M059J (cell line): ENCODE measurements at regions not wholly inside any gene's neighbourhood (a gene's known extent, or its start where the extent isn't known, plus 50 kb on each side); places are given as distances from the start of the nearest gene placed in this dataset.

Source experiments
- DNase-seq: peaks from one replicate; pipeline ENCODE4 v3.0.0-alpha.2; 2012; ENCODE audit warnings: low read depth

DNA sequence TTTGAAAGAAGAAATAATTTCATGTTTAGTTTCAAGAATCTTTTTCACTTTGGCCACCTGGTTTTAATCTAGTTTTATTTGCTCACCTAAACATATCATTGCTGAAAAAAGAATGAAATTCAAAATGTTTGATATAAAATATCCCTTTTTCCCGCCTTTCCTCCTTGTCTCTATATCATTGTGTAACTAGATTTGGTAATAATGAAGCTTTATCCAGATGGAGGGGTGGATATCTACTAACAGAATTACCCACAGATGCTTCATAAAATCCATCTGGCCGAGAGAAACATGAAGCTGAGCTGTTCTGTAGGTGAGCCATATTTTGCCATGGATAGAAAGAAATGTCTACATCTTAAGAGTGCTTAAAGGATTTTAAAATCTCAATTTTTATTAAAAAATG, 214.7 kb downstream of the ICE1 start:
- no peak for DNase-seq

DNA sequence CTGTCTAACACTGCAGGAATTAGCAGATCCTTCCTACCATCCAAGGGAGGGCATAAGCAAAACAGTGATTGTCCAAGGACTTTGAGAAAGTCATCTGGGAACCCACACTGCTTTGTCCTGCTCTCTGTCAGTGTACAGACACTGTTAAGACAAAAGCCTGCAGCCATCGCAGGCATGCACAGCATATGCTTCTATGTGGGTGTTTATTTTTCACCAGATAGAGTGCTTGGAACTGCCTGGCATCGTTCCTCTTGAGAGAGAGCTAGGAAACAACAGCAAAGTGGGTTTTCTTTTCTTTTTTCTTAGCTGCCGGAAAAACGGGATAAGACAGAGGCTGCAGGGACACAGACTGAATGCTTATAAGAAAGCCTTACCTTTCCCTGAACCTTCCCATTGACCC, 212.3 kb downstream of the ICE1 start:
- no peak for DNase-seq

DNA sequence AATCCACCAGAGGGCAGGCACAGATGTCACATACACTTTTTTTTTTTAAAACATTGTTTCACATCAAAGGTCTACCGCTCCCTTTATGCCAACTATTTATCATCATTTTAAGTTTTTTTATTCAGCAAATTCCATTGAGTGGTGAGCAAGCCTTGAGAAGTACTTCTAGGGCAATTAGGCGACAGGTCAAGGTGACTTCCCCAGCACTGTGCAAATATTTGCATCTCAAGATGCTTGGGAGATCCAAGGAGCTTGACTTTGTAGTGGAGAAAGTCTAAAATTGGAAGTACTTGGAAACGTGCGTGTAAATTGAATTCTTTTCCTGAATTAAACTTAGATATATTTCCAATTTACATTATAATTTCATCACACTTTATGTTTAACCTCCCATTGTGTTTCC, 211.1 kb downstream of the ICE1 start:
- no peak for DNase-seq

GRCh38 chr5:5632678-5633077, 210.2 kb downstream of the ICE1 start:
- no peak for DNase-seq

DNA sequence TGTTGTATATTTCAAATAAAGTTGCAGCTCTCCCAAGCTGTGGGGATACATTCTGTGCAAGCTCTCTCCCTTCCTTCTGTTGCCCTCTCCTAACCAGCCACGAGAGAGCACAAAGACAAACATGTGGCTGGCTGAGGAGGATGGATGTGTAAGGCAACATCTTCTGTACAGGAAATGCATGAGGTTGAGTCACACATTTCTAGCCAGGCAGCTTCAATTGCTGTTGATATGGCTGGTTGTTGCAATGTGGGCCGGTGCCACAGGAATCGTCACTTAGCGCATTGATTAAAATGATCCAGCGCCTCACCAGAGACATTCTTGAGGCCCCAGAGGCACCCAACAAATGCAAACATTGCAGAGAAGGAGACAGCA, 207.1 kb downstream of the ICE1 start:
- no peak for DNase-seq

GRCh38 chr5:5628866-5629606, 206.6 kb downstream of the ICE1 start:
- DNase-seq, result no peak

DNA sequence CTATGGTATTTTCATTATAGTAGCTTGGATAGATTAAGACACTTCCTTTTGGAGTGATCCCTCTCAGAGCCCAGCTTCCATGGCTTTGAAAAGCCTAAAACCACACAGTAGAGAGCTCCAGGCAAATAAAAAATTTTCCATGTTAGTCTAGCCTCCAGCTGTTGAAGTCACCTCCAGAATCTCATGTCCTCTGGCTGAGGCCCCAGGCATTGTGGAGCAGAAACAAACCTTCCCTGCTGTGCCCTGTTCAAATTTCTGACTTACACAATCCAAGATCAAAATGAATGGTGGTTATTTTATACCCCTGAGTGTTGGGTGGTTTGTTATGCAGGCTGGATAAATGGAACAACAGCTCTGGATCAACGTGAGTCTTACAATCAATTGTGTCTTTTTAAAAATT, 203.9 kb downstream of the ICE1 start:
- no peak for DNase-seq

DNA sequence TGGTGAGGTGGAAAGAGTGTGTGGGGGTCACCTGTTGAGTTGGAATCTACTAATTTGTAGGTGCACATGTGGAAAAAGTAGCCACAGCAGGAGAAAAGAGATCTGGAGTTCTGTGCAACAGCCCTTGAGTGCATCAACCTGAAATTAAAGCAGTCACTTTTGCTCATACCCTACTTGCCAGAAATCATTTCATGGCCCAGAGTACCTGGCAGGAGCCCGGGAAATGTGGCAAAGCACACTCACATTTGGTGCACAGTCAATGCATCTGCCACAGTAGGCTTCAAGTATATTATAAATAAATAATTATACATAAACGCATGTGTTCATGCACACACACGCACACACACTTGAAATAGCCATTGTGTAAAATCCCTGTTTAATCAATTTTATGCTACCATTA, 203.0 kb downstream of the ICE1 start:
- DNase-seq, result no peak

DNA sequence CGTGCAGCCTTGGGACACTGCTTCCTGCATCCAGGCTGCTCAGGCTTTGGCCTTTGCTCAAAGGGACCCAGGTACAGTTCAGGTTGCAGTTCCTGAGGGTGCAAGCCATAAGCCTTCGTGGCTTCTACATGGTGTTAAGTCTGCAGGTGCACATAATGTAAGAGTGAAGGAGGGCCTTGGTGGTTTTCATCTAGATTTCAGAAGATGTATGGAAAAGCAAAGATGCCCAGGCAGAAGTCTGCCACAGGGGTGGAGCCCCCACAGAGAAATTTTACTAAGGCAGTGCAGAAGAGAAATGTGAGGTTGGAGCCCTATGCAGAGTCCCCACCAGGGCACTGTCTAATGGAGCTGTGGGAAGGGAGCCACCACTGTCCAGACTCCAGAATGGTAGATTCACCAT, 200.9 kb downstream of the ICE1 start:
- DNase-seq, result no peak

DNA sequence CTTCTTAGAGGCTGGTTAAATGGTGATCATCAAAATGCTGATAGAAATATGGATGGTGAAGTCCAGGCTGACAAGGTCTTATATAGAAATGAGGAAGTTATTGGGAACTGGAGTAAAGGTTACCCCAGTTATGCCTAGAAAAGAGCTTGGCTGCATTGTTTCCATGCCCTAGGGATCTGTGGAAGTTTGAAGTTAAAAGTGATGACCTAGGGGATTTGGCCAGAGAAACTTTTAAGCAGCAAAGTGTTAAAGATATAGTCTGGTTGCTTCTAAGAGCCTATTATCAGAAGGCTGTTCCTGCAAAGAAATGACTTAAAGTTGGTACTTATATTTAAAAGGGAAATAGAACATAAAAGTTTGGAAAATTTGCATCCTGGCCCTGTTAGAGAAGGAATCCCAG, 200.3 kb downstream of the ICE1 start:
- no peak for DNase-seq

DNA sequence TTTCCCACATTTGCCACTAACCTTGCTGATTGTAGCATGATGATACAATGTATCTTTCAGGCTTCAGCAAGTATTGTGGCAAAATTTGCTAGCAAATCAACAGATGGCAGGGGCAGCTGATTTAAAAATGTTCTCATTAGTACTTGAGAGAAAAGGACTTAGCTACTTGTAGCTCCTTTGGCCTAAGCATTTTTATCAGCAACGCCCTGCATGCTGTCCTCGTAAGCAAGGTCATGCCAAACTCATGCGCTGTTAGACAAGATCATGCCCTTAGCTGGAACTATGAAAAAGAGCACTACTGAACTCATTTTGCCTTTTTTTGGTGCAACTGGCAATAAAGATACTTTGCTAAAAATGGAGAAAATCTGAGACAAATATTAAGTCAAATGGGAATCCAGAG, 197.1 kb downstream of the ICE1 start:
- no peak for DNase-seq

- no peak for DNase-seq
Observed at GRCh38 chr5:5617024-5617423, 194.5 kb downstream of the ICE1 start.

GRCh38 chr5:5616247-5616895, 193.9 kb downstream of the ICE1 start:
- DNase-seq, result no peak

- DNase-seq, result no peak
Observed at GRCh38 chr5:5615569-5615968, 193.1 kb downstream of the ICE1 start.

GRCh38 chr5:5613261-5613990, 190.9 kb downstream of the ICE1 start:
- DNase-seq, result no peak

GRCh38 chr5:5612096-5612495, 189.6 kb downstream of the ICE1 start:
- no peak for DNase-seq

DNA sequence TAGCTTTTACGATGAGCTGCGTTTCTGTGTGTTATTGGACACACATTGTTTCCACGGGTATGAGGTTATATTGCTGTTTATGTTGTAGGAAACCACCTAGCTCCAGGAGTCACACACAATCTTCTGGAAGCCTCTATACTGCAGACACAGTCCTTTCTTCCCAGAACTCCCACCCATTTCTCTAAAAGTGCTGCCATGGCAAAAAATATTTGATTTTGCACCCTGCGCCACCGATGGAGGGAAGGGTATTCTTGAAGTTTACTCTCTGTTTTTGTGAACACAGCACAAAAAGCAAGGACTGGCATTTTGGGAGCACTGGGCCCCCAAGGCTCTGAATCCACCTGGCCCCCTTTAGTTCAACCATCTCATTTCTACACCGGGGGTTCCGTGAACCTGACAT, 187.5 kb downstream of the ICE1 start:
- DNase-seq, result no peak

DNA sequence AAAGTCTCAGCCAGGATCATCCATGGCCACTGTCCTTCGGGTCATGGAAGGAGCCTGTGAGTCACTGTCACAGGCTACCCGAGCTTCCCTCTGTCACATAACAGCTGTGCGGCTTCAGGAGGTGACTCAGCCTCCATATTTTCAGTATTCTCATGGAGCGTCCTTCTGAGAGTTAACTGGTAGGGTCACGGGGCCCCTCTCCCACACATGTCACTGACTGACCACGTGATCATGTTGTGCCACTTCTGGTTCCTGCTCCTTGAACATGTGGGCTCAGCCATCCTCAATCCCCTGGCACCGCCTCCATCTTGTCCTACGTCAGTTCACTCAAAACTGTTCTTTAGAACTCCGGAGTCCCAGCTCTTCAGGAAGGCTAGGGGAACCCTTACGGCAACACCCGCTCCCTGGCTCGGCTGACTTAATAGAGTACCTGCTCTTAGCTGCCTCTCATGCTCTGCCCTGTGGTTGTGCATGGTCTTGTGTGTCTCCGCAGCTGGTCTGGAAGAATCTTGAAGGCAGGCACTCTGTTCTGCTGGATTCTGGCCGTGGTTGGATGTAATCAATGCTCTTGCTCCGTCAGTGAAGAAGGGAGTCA, 182.8 kb downstream of the ICE1 start:
- peak; percentile 8 for DNase-seq

- DNase-seq, result no peak
Observed at GRCh38 chr5:5602554-5602953, 180.1 kb downstream of the ICE1 start.

GRCh38 chr5:5598547-5599113, 176.2 kb downstream of the ICE1 start:
- DNase-seq, result no peak

DNA sequence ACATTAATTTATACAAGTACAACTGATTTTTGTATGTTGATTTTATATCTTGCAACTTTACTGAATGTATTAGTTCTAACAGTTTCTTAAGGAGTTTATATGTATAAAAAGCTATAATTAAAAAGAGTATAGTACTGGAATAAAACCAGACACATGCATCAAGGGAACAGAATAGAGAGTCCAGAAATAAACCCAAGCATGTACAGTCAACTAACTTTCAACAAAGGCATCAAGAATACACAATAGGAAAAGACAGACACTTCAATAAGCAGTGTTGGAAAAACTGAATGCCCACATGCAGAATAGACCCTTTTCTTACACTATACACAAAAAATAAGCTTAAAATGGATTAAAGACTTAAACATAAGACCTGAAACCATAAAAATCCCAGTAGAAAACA, 170.9 kb downstream of the ICE1 start:
- no peak for DNase-seq

- peak; percentile 5 for DNase-seq
Observed at GRCh38 chr5:5592541-5592940, 170.1 kb downstream of the ICE1 start.
